ENCODE measurements at regions not wholly inside any gene's neighbourhood (a gene's known extent, or its start where the extent isn't known, plus 50 kb on each side); places are given as distances from the start of the nearest gene placed in this dataset.
"Not testable (repeated sequence)": the region's sequence is repeated elsewhere in the genome, so short reads cannot be mapped to it uniquely, and the experiment has no call there.

DNA sequence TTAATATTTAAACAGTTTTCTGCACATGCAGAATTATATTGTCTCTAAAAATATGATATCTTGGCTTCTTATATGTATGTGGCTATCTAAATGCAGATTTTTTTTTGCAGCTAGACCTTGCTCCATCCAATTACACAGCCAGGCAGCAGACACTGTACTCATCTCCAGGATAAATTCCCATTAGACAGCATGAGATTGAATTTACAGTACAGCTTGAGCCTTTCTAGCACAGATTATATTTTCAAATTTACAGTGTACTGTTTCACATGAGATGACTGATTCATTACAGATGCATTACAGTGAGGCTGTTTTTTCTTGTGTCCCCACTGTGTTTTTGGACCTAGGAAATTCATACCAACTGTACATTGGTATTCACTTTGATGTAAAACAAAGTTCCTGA, 134.9 kb downstream of the OTOL1 start:
- DNase-seq (ENCODE audit: low read depth) = no peak
- TF ChIP-seq, protein P1, sequence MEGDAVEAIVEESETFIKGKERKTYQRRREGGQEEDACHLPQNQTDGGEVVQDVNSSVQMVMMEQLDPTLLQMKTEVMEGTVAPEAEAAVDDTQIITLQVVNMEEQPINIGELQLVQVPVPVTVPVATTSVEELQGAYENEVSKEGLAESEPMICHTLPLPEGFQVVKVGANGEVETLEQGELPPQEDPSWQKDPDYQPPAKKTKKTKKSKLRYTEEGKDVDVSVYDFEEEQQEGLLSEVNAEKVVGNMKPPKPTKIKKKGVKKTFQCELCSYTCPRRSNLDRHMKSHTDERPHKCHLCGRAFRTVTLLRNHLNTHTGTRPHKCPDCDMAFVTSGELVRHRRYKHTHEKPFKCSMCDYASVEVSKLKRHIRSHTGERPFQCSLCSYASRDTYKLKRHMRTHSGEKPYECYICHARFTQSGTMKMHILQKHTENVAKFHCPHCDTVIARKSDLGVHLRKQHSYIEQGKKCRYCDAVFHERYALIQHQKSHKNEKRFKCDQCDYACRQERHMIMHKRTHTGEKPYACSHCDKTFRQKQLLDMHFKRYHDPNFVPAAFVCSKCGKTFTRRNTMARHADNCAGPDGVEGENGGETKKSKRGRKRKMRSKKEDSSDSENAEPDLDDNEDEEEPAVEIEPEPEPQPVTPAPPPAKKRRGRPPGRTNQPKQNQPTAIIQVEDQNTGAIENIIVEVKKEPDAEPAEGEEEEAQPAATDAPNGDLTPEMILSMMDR (conservative IDR thresholded peaks at IDR 0.05; ENCODE audit: low read depth, low read length) = no peak
- no peak overlapping the region for H3K4me3 ChIP-seq (ENCODE audit: low read length)

DNA sequence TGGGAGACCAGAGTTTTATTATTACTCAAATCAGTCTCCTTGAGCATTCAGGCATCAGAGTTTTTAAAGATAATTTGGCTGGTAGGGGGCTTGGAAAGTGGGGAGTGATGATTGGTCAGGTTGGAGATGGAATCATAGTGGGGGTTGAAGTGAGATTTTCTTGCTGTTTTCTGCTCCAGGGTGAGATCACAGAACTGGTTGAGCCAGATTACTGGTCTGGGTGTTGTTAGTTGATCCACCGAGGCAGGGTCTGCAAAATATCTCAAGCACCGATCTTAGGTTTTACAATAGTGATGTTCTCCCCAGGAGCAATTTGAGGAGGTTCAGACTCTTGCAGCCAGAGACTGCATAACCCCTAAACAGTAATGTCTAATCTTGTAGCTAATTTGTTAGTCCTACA, 141.0 kb downstream of the OTOL1 start:
- no peak for DNase-seq (ENCODE audit: low read depth)
- no peak overlapping the region for H3K4me3 ChIP-seq (ENCODE audit: low read length)
- TF ChIP-seq, protein P1 (conservative IDR thresholded peaks at IDR 0.05; ENCODE audit: low read depth, low read length) = no peak

DNA sequence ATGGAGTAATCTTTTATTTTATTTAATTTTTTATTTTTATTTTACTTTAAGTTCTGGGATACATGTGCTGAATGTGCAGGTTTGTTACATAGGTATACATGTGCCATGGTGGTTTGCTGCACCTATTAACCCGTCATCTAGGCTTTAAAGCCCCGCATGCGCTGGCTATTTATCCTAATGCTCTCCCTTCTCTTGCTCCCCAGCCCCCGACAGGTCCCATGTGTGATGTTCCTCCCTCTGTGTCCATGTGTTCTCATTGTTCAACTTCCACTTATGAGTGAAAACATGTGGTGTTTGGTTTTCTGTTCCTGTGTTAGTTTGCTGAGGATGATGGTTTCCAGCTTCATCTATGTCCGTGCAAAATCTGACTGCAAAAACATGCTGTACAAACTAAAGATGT, 142.5 kb downstream of the OTOL1 start:
- not testable (repeated sequence) for H3K4me3 ChIP-seq (ENCODE audit: low read length); DNase-seq (ENCODE audit: low read depth)

DNA sequence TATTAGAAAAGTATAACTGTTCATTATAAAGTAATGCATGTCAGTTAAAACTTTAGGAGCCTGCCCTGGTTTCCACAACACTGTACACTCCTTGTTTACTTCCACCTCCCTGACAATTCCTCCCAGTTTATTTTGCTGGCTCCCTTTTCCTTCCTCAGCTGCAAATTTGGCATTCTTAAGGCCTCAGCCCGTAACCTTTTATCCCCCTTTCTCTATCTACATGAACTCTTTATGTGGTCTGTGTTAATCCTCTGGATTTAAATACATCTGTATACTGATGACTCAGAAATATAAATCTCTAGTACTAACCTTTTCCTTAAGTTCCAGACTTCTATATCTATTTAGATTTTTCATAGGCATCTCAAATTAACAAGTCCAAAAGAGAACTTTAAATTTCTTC, 143.6 kb downstream of the OTOL1 start:
- no peak overlapping the region for H3K4me3 ChIP-seq (ENCODE audit: low read length)
- DNase-seq (ENCODE audit: low read depth) = peak; percentile 26
- TF ChIP-seq, protein P1 (conservative IDR thresholded peaks at IDR 0.05; ENCODE audit: low read depth, low read length) = no peak

DNA sequence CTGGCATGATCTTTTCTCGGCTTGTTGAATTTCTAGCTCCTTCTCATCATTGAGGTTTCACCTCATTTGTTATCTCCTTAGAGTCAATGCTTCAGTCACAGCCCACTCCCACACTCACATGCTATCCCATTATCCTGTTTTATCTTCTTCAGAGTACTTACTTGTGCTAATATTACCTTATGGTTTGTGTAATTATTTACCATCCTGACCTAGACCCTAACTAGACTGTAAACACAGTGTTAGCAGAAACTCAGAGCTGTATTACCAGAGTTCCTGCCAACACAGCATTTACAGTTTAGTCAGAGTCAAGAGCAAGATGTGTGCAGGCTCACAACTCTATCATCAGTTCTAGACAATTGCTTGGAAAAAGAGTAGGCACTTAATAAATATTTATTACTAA, 144.7 kb downstream of the OTOL1 start:
- no peak overlapping the region for H3K4me3 ChIP-seq (ENCODE audit: low read length)
- TF ChIP-seq, protein P1 (conservative IDR thresholded peaks at IDR 0.05; ENCODE audit: low read depth, low read length) = no peak
- DNase-seq (ENCODE audit: low read depth) = no peak

DNA sequence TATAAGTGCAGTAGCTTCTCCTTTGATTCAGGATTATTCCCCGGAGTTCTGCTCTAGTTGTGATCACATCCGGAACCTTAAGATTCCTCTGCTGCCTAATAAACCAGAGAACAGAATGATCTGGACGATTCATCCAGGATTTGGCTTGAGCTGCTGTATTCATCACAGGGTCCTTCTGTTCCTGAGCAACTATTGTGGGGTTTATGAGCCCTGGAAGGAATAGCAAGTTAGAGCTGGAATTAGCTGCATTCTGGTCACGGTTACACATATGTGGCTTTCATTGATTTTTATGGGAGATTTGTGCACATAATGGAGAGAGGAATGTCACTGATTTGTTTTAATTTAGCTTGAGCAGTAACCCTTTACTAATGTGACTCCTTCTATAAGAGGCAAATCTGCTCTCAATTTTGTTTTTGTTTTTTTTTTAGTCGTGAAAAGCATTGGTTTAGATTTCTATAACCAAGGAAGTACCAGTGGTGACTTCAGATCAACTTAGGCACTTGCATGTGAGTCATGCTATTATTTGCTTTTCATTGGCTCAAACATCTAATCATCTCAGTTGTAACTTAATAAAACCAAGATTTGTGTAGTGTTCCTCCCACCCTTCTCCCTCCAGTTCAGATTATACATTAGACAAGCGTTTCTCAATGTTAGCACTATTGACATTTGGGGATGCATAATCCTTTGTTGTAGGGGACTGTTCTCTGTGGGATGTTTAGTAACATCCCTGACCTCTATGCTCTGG, 148.5 kb downstream of the OTOL1 start:
- H3K4me3 ChIP-seq (ENCODE audit: low read length) = no peak overlapping the region
- no peak for DNase-seq (ENCODE audit: low read depth)
- TF ChIP-seq, protein P1 (conservative IDR thresholded peaks at IDR 0.05; ENCODE audit: low read depth, low read length) = no peak

DNA sequence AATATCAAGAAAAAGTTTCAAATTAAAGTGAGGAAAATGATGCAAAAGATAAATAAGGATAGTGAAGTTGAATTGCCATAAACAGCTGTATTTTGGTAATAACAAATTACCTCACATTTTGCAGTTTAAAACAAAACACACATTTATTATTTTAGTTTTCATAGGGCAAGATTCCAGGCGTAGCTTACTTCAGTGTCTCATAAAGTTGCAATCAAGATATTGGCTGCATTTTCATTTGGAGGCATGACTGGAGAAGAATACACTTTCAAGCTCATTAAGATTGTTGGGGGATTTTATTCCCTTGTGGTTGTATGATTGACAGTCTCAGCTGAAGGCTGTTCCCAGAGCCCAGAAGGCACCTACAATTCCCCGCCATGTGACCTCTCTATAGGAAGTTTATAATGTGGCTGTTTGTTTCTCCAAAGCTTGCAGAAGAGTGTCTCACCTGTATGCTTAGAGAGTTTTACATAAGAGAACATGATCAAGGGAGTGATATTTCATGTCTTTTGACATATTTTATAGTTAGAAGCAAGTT, 151.4 kb downstream of the OTOL1 start:
- peak; percentile 9 for DNase-seq (ENCODE audit: low read depth)
- no peak overlapping the region for H3K4me3 ChIP-seq (ENCODE audit: low read length)
- TF ChIP-seq, protein P1 (conservative IDR thresholded peaks at IDR 0.05; ENCODE audit: low read depth, low read length) = no peak
